ENCODE measurements at regions not wholly inside any gene's neighbourhood (a gene's known extent, or its start where the extent isn't known, plus 50 kb on each side); places are given as distances from the start of the nearest gene placed in this dataset.
"Not testable (repeated sequence)": the region's sequence is repeated elsewhere in the genome, so short reads cannot be mapped to it uniquely, and the experiment has no call there.

DNA sequence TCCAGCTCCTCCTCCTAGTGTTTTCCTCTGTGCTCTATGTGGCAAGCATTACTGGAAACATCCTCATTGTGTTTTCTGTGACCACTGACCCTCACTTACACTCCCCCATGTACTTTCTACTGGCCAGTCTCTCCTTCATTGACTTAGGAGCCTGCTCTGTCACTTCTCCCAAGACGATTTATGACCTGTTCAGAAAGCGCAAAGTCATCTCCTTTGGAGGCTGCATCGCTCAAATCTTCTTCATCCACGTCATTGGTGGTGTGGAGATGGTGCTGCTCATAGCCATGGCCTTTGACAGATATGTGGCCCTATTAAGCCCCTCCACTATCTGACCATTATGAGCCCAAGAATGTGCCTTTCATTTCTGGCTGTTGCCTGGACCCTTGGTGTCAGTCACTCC is 64.0 kb downstream of the OR4F15 start:
- H3K4me1 ChIP-seq (ENCODE audit: insufficient read depth); intact Hi-C loops (cut with DNase I); H3K9me3 ChIP-seq; H3K4me3 ChIP-seq; H3K27ac ChIP-seq; DNase-seq; H3K27me3 ChIP-seq; H3K36me3 ChIP-seq: not testable (repeated sequence)
- 55 to 62% (median 60%) methylated on average over 4 of the region's 4 CpGs for WGBS, 3 donors

DNA sequence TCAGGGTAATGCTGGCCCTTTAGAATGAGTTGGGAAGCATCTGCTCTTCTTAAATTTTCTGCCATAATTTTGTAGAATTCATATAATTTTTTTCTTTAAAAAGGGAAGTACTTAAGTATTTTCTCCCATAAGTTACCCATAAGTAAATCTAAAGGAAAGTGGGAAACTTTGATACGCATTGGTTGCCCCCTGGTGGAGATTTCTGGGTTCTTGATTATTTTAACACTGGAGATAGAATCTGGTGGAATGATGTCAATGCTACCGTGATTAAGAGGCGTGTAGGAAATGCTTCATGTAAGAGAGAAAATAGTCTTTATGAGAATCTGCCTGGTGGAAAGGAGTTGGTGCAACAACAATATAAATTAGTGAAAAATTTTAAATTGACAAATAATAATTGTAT is 65.6 kb downstream of the OR4F15 start:
- DNase-seq; H3K36me3 ChIP-seq; H3K27me3 ChIP-seq; H3K4me1 ChIP-seq (ENCODE audit: insufficient read depth); intact Hi-C loops (cut with DNase I); H3K27ac ChIP-seq; H3K9me3 ChIP-seq; H3K4me3 ChIP-seq: not testable (repeated sequence)
- WGBS, 3 donors: 0 to 2% (median 1%) methylated on average over 3 of the region's 3 CpGs

DNA sequence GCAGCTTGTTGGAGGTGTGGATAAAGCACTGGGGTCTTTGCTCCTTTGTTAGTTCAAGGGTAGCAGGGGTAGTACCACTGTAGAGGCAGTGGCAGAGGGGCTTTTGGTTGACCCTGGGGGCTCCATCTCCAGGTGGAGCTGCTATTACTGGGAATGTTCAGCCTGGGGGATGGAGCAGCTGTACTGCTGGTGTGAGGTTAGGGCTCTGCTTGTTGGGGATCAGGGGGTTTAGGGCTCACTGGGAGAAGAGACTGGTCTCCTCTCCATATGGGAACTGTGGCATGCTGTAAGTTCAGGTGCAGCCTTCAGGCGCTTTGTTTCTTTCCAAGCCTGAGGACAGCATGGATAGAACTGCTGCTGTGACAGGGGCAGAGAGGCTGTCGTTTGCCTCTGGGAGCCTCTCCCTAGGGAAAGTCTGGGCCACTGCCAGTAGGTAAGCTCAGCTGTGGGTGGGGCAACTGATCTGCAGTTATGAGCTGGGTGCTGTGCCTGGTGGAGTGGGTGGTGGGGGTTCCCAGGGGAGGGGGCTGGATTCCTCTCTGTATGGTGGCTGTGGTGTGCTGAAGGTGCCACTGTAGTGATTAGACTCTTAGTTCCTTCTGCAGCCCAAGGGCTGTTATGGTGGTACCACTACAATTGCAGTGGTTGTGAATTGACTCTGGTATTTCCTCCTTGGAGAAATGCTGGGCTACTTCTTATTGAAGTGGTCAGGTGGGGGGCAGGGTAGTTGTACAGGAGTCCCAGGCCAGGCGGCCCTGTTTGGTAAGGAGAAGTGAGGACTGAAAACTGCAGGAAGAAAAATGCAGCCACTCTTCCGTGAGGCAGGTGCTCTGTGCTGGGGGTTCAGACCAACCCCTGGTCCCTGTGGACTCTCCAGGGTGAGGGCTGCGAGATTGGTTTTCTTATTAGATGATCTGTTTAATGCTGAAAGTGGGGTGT is 100.6 kb downstream of the OR4F15 start:
- H3K27me3 ChIP-seq; H3K36me3 ChIP-seq; H3K4me1 ChIP-seq (ENCODE audit: insufficient read depth); H3K27ac ChIP-seq; H3K4me3 ChIP-seq; intact Hi-C loops (cut with DNase I); H3K9me3 ChIP-seq; DNase-seq: not testable (repeated sequence)
- WGBS, 3 donors: 80 to 93% (median 88%) methylated on average over 2 to 3 of the region's 5 CpGs

DNA sequence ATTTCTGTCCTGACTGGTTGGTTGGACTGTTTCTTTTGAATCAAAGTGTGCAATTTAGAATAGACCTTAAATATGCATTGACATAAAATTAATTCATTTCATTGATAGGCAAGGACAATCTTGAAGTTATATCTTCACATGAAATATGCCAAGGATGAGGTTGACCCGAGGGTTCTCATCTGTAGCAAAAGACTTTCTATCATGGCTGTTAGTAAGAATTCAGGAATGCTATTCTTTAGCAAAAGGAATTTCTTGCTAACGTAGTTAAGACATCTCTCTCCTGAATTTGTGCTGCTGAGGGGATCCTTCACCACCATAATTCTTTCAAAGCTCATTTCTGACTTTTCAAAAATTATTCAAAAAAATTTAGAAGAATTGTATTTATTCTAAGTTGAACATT is 112.6 kb downstream of the OR4F15 start:
- H3K36me3 ChIP-seq; H3K4me1 ChIP-seq (ENCODE audit: insufficient read depth); H3K9me3 ChIP-seq; H3K27ac ChIP-seq; DNase-seq; H3K4me3 ChIP-seq; H3K27me3 ChIP-seq; intact Hi-C loops (cut with DNase I): not testable (repeated sequence)
- 0 to 35% (median 27%) methylated on average over 1 of the region's 2 CpGs for whole genome bisulfite sequencing, 3 donors

DNA sequence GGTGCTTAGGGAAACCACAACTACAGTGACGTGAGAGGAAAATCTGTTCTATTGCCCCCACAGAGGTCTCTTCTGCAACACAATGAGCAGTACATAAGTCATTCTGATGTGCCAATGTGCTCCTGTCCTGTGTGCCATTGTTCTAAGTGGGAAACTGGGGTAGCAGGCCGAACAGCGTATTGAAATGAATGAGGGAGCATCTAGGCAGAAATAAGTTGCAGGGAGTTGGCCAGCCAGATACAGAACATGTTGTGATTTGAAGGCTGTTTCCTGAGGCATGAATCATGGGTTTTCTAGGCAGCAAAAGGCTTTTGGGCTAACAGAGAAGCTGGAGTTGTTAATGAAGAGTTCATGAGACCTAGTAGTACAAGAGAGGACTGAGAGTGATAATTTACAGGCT is 122.5 kb downstream of the OR4F15 start:
- intact Hi-C loops (cut with DNase I); H3K4me1 ChIP-seq (ENCODE audit: insufficient read depth): not testable (repeated sequence)
- WGBS, 3 donors: no CpG with 5 or more reads among the region's 3 CpGs

DNA sequence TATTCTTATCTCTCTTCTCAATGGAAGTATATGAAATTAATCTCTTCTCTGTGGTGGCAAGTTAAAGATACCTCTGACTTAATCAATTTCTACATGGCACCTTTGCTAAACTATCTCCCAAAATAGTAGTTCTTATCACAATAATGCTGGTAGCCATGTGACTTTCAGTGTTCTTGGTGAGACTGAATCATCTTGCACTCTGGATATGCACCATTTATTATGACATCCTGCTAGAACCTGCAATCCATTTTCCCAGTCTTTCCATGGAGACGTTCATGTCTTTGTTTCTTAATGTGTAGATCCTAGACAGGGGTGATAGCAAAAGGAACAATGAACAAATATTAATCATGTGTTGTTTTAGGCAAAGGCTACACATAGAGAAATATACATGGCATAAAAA is 125.4 kb downstream of the OR4F15 start:
- no CpG with 5 or more reads among the region's 1 CpG for WGBS, 3 donors
- H3K4me1 ChIP-seq (ENCODE audit: insufficient read depth); H3K4me3 ChIP-seq; DNase-seq; H3K27ac ChIP-seq; H3K9me3 ChIP-seq; intact Hi-C loops (cut with DNase I); H3K27me3 ChIP-seq; H3K36me3 ChIP-seq: not testable (repeated sequence)

More for the DNA sequence above, 122.5 kb downstream of the OR4F15 start:
- not testable (repeated sequence) for H3K36me3 ChIP-seq, DNase-seq, H3K27me3 ChIP-seq, H3K4me3 ChIP-seq, H3K9me3 ChIP-seq, H3K27ac ChIP-seq

DNA sequence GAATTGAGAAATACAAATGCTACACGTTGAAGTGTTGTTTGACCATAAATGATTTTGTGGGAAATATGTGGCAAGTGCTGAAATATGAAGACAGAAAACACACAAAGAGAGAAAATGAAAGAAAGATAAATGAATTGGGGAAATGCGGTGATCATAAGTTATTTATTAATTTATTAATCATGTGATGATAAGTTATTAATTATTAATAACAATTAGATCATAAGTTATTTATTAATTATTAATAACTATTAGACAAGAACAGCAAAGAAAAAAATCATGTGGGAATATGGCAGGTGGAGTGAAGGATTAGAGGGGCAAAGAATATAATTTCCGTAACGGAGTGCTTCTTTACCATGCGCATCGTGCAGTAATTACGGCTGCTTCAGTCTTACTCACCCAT is 126.6 kb downstream of the OR4F15 start:
- H3K27ac ChIP-seq; H3K36me3 ChIP-seq; H3K9me3 ChIP-seq; H3K4me3 ChIP-seq; intact Hi-C loops (cut with DNase I); H3K27me3 ChIP-seq; H3K4me1 ChIP-seq (ENCODE audit: insufficient read depth); DNase-seq: not testable (repeated sequence)
- WGBS, 3 donors: 90 to 95% (median 95%) methylated on average over 4 to 6 of the region's 7 CpGs

DNA sequence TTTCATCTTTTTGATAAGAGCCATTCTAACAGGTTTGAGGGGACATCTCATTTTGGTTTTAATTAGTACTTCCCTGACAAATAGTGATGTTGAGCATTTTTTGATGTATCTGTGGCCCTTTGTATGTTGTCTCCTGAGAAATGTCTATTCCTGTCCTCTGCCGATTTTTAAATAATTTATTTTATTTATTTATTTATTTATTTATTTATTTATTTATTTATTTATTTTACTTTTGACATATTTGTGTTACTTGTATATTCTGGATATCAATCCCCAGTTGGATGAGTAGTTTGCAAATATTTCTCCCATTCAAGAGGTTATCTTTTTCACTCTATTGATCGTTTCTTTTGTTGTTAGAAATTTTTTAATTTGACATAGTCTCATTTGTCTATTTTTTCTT is 133.9 kb downstream of the OR4F15 start:
- H3K36me3 ChIP-seq; H3K27me3 ChIP-seq; H3K27ac ChIP-seq; intact Hi-C loops (cut with DNase I); DNase-seq; H3K9me3 ChIP-seq; H3K4me1 ChIP-seq (ENCODE audit: insufficient read depth); H3K4me3 ChIP-seq: not testable (repeated sequence)
- WGBS, 3 donors: 64 to 84% (median 82%) methylated on average over 2 of the region's 2 CpGs

DNA sequence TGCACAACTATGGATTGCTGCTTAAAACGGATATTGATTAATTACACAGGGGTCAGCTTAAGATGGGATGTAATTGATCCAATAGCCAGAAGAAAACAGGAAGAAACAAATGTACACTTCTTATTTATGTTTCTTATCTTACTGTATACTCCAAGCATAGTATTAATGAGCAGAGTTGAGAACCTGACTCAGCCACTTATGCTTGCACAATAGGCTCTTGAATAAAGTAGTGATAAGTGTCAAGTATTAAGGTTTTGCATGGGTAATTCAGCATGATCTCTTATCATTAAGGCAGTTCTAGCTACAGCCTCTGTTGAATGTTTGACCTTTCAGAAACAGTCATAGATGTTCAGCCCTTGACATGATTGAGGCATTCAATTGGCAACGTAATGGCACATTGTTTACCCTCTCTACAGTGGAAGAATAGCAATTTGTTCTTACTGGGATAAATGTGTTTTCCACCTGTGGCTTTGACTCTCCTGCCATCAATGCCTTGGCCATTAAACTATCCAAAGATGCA is 136.5 kb downstream of the OR4F15 start:
- intact Hi-C loops (cut with DNase I); H3K9me3 ChIP-seq; H3K4me1 ChIP-seq (ENCODE audit: insufficient read depth); H3K27me3 ChIP-seq; H3K36me3 ChIP-seq; H3K4me3 ChIP-seq; H3K27ac ChIP-seq; DNase-seq: not testable (repeated sequence)
- WGBS, 3 donors: 70 to 80% (median 77%) methylated on average over 1 of the region's 2 CpGs

DNA sequence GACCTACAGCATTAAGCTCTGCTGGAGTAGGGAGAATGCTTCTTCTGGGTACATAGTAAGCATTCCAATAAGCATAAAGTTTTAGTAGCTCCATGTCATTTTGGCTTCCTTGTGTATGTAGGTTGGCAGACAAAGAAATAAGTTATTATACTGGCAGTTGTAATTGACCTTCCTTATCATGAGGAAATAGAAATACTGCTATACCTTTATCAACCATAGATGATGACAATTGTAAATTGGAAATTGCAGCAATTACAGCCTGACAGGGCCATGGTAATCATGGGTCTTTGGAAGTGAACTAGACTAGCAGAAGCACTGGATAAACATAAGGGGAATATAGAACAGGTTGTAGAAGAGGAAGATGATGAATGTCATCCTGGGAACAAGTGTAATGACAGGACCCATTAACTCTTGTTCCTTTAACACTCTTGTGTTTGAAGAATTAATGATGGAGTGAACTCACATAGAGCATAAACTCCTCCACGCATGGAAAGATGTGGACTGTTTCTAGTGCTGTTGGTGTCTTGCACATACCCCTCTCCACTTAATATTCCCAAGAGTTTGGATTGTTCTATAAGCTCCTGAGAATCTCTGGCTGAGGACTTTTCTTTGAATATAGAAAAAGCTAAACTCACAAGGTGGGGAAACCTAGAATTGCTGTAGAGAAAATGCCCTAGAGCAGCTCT is 137.5 kb downstream of the OR4F15 start:
- intact Hi-C loops (cut with DNase I); H3K4me1 ChIP-seq (ENCODE audit: insufficient read depth); DNase-seq; H3K4me3 ChIP-seq; H3K36me3 ChIP-seq; H3K9me3 ChIP-seq; H3K27ac ChIP-seq; H3K27me3 ChIP-seq: not testable (repeated sequence)
- 66 to 91% (median 81%) methylated on average over 1 of the region's 1 CpG for WGBS, 3 donors

DNA sequence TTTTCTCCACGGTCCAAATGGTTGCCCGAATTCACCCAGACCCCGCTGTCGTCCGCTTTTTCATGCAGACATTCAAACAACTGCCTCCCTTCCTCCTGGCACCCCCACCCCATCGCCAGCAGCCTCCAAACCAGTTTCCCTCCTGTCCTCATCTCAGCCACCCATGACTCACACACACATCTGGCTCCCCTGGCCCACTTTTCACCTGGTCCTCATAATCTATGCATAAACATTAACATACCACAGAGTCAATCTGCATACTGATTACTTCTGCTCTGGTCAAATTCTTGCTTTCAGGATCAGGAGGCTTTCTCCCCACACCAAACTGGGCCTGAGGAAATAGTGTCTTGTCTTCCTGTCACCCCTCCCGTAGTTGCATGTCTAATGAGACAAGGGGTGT is 142.0 kb downstream of the OR4F15 start:
- intact Hi-C loops (cut with DNase I); H3K36me3 ChIP-seq; H3K4me1 ChIP-seq (ENCODE audit: insufficient read depth); H3K9me3 ChIP-seq; H3K4me3 ChIP-seq; H3K27me3 ChIP-seq; H3K27ac ChIP-seq: not testable (repeated sequence)
- 74 to 85% (median 80%) methylated on average over 3 to 6 of the region's 7 CpGs for WGBS, 3 donors
- DNase-seq: peak in 1 of 5 donors; percentile 13

DNA sequence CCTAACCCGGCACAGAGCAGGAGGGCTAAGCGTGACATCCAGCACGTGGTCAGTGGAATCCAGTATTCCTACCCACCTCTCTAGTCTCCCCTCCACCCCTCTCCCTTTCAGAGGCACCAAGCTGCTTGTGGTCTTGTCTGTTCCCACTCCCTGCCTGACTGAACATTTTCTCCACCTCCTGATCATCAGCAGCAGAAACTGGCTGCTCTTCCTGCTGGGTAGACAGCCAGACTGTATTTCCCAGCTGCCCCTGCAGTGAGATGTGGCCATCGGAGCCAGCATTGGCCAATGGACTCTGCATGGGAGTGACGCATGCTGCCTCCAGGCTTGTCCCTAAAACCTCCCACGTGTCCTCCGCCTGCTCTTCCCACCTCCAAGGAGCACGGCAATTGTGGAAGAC is 143.8 kb downstream of the OR4F15 start:
- H3K27me3 ChIP-seq; intact Hi-C loops (cut with DNase I); H3K4me3 ChIP-seq; H3K36me3 ChIP-seq; H3K4me1 ChIP-seq (ENCODE audit: insufficient read depth); H3K9me3 ChIP-seq; H3K27ac ChIP-seq: not testable (repeated sequence)
- peak; percentile 17 to 40 (median 27) for DNase-seq
- WGBS, 3 donors: 0 to 10% methylated on average over 3 to 4 of the region's 8 CpGs; no CpG with 5 or more reads in 1 of the 3 donors

Data from ovary (tissue), 7 donors.